ENCODE measurements at regions not wholly inside any gene's neighbourhood (a gene's known extent, or its start where the extent isn't known, plus 50 kb on each side); places are given as distances from the start of the nearest gene placed in this dataset.

GRCh38 chr10:43960981-43961380 lies 312.3 kb upstream of the ZNF32 start:
- TF ChIP-seq CTCF (IDR thresholded peaks at IDR 0.05; ENCODE audit: control extremely low read depth in 1 of 3, insufficient read depth in 1 of 3, low read depth in 1 of 3, low read length in 3 of 3) (no peak), USF2 (IDR thresholded peaks at IDR 0.05; ENCODE audit: low read length) (no peak), JUND (IDR thresholded peaks at IDR 0.05; ENCODE audit: low read length) (no peak), POLR2A (IDR thresholded peaks at IDR 0.05; ENCODE audit: control extremely low read depth in 1 of 2, low read depth in 2 of 2, low read length in 2 of 2) (no peak), TEAD4 (IDR thresholded peaks at IDR 0.05; ENCODE audit: low read depth, low read length) (no peak), ATF2 (IDR thresholded peaks at IDR 0.05; ENCODE audit: low read length) (no peak), BACH1 (IDR thresholded peaks at IDR 0.05; ENCODE audit: low read length) (no peak)

Measured in H1 (cell line).